ENCODE measurements at regions not wholly inside any gene's neighbourhood (a gene's known extent, or its start where the extent isn't known, plus 50 kb on each side); places are given as distances from the start of the nearest gene placed in this dataset.

DNA sequence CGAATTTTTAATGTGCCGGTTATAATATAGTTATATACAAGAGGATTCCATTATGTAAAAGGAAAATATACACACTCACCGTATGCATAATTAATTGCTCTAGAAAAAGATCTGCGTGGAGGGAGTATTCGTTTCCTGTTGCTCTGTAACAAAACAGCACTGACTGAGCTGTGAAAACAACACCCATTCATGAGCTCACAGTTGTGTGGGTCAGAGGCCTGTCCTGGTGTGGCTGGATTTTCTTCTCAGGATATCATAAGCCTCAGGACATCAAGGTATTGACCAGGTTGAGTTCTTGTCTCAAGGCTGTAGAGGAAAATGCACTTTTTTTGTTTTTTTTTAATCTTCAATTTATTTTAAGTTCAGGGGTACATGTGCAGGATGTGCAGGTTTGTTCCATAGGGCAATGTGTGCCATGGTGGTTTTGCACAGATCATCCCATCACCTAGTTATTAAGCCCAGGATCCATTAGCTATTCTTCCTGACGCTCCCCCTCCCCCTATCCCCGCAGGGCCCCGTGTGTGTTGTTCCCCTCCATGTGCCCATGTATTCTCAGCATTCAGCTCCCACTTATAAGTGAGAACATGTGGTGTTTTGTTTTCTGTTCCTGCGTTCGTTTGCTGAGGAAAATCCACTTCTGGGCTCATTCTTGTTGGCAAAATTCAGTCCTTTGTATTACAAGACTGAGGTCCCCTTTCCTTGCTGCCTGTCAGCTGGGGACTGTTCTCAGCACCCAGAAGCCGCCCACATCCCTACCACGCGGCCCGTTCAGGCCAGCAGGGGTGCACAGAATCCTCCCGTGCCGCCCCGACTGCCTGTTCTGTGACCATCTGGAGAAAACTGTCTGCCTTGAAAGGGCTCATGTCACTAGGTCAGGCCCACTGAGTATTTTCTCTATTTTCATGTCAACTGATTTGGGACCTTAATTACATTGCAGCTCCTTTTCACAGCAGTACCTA is 87.4 kb upstream of the ERRFI1 start:
- no peak for DNase-seq

DNA sequence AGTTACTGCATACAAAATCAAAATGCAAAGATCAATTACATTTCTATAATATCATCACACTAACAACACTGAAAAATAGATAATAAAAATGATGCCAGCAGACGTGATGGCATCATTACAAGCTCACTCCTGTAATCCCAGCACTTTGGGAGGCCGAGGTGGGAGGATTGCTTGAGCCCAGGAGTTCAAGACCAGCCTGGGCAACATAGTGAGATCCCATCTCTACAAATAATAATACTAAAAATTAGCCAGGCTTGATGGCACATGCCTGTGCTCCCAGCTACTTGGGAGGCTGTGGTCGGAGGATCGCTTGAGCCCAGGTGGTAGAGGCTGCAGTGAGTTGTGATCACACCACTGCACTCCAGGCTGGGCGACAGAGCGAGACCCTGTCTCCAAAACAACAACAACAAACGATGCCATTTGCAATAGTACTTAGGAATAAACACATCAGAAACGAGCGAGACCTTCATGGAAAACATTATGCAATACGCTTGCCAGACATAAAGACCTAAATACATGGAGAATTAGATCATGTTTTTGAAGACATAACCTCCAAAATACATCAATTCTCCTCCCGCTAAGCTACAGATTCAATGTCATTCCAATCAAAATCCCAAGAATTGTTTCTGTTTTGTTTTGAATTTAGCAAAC is 86.6 kb upstream of the ERRFI1 start:
- DNase-seq: no peak

GRCh38 chr1:8111560-8111959 is 85.5 kb upstream of the ERRFI1 start:
- no peak for DNase-seq

DNA sequence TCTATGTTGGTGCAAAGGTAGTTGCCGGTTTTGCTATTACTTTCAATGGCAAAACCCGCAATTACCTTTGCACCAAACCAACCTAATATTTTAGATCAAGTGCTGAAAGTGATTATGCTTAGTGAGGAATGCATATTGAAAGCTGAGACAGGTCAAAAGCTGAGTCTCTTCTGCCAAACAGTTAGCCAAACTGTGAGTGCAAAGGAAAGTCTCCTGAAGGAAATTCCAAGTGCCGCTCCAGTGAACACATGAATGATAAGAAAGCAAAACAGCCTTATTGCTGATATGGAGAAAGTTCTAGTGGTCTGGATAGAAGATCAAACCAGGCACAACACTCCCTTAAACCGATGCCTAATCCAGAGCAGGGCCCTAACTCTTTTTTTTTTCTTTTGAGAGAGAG is 83.1 kb upstream of the ERRFI1 start:
- no peak for DNase-seq

DNA sequence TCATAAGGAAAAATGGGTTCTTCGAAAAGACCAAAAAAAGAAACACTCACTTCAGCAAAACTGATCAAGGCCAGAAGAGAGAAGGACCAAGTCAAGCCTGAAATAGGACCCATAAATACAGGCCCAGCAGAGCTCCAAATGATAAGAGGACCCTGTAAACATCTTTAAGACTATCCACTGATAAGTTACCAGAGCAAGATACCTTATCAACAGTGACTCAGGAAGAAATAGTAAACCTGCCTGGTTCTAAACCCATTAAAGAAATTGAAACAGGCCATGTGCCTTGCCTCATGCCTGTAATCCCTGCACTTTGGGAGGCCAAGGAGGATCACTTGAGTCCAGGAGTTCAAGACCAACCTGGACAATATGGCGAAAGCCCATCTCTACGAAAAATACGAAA is 81.8 kb upstream of the ERRFI1 start:
- no peak for DNase-seq

DNA sequence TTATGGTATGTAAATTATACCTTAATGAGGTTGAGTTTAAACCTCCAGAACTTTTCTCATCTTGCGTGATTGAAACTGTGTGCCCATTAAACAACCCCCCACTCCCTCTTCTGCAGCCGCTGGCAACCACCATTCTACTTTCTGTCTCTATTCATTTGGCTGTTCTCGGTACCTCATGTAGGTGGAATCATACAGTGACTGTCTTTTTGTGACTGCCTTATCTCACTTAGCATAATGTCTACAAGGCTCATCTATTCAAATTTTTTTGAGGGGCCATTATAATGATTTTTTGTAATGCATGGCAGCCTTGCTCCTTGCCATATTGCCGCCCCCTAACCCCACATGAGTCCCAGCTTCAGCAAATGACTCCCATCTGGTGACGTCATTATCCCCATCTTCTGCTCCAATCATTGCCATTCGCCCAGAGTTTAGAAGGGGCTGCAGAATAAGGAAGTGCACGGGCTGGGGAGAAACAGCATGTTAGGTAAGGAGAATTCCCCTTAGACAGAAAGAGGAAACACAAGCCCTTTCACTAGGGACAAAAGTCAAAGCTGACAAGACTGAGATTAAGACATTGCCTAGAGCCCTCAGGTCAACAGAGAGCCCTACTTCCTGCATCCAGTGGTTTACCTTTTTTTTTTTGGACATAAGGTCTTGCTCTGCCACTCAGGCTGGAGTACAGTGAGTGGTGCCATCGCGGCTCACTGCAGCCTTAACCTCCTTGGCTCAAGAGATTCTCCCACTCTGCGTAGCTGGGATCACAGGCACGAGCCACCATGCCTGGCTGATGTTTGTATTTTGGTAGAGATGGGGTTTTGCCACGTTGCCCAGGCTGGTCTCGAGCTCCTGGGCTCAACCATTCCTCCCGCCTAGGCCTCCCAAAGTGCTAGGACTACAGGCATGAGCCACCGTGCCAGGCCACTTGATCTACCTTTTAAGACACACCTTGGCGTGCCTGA is 78.4 kb upstream of the ERRFI1 start:
- no peak for DNase-seq

- no peak for DNase-seq
Observed at GRCh38 chr1:8097908-8098307, 71.8 kb upstream of the ERRFI1 start.

DNA sequence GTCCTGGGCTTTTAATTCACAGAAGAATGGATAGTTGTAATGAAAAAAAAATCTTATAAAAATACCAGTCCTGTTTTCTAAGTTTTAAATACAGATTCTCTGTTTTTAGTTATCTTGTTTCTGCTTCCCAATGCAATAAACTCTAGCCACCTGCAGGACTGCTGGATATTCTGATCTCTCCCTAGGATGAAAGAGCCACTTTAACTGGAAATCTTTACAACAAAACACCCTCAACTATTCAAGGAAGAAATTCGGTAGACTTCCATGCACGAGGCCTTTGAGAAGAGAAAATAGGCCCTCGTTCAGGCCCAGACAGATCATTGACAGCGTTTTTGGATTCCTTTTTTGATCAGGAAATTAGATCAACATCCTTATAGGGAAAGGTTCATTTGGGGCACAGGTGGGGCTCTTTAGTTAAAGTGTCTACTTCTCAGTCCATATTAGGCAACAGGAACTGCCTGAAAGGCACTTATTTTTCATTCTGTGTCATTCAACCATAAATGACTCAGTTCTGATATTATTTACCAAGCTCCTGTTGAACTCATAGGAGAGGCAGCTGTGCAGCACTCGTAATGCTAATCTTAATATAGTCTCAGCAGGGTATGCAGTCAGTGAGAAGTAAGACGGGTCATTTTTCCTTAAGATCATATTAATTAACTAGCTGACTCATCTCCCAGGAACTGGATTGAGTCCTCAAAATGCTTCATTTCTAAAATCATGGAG is 71.1 kb upstream of the ERRFI1 start:
- no peak for DNase-seq

GRCh38 chr1:8096105-8097011 is 70.2 kb upstream of the ERRFI1 start:
- no peak for DNase-seq

- no peak for DNase-seq
Observed at GRCh38 chr1:8095584-8095983, 69.5 kb upstream of the ERRFI1 start.

DNA sequence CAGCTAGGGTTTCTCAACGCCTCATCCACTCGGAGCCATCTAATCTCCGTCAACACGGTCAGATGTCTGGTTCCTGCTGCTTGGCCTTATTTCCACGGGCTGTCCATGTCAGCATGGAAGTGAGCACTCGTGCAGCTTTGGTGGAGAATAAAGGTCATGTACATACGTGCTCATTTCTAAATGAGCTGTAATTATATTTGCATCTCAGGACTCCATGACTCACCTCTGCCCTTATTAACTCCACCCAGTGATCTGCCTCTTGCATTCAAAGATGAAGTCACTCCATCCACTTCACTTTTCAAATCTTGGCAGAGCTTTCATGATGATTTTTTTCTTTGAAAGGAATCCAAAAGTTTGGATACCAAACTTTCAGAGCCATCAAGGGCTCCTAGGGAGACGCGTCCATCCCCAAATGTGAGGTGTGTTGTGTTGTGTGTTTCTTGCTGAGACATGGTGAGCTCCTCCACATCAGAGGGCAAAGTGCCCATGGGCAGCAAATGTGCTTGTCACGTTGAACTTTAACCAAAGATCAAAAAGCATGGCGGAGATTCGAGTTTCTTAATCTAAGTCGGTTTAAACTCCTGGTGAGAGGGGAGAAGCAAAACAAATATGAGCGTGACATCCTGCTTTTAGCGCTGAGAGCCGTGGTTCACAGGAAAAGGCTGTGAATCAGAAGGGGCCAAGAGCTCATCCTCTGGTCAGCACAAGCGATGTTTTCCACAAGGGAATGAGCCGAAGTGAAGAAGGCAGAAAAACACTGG is 68.6 kb upstream of the ERRFI1 start:
- DNase-seq: no peak

- no peak for DNase-seq
Observed at GRCh38 chr1:8093221-8093980, 67.3 kb upstream of the ERRFI1 start.

DNA sequence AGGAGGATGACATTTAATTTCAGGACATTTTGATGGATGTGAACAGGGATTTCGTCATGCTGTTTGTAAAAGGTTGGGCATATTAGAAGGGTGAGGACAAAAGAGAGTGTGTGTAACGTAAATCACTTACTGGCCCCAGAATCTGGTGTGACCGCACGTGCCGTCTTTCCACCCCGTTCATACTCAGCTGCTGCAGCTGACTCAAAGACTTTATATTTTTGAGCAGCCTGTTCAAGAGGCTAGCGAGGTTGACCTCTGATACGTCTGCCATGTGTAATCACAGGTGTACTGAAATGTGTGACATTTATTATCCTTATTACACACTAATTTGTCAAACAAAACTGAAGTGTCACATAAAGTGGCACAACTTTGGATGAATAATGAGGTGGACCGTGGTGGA is 66.5 kb upstream of the ERRFI1 start:
- no peak for DNase-seq

DNA sequence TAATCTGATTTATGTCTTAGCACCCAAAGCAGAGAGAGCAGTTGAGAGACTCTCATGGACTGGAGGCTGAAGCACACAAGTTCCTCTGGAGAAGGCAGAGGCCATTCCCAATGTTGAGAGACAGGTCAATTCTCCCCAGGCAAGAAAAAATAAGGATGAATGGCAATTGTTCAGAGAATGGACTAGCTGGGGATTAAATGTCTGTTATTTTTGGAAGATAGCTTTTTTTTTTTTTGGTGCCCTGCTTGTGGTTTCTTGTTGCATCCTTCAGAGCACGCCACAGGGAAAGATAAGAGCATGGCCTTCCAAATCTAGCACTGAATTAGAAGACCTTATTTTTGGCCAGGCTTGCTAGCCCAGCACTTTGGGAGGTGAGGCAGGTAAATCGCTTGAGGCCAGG is 65.6 kb upstream of the ERRFI1 start:
- DNase-seq: no peak

GRCh38 chr1:8090241-8090702 is 64.2 kb upstream of the ERRFI1 start:
- DNase-seq: no peak

- DNase-seq: no peak
Observed at GRCh38 chr1:8089535-8090228, 63.6 kb upstream of the ERRFI1 start.

DNA sequence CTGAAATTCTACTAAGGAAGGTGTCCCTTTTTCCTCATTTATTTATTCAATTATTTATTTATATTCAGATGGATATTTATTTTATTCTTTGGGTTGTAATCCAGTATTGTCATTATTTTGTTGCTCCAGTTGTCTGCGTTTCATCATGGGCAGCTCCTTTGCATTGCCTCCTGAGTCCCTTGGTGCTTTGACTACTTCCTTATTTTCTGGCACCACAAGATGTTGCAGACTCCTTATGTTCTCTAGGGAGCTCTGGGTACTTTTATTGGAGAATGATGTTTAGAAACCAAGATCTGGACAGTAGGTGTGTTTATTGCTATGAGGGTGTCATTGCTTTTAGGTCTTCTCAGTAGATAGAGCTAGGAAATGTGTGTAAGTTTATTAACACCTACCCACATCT is 59.9 kb upstream of the ERRFI1 start:
- no peak for DNase-seq

DNA sequence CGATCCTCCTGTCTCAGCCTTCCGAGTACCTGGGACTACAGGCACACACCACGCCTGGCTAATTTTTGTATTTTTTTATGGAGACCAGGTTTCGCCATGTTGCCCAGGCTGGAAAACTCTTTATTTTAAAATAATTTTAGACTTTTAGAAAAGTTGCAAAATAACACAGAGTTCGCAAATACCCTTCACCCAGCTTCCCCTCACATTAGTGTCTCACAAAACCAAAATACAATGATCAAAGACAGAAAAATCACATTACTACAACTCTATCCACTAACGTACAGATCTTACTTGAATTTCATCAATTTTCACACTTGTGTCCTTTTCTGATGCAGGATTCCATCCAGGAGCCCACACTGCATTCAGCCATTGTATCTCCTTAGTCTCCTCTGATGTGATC is 58.8 kb upstream of the ERRFI1 start:
- no peak for DNase-seq

All from stimulated activated naive CD4-positive, alpha-beta T cell (primary cell).